HL-60 (cell line): ENCODE measurements at regions not wholly inside any gene's neighbourhood (a gene's known extent, or its start where the extent isn't known, plus 50 kb on each side); places are given as distances from the start of the nearest gene placed in this dataset.

Experiments
- CTCF ChIP-seq: IDR thresholded peaks from one replicate; pipeline ENCODE4 v1.5.1; 2011; ENCODE audit warnings: low read length, control low read depth, inconsistent platforms; ENCODE audit not compliant: insufficient read depth
- POLR2AphosphoS5 ChIP-seq: IDR thresholded peaks from 2 replicates; pipeline ENCODE4 v1.6.1; 2012; ENCODE audit warnings: low read depth

- TF ChIP-seq CTCF: no peak
- TF ChIP-seq POLR2AphosphoS5: no peak
Observed at GRCh38 chr10:1928606-1929005, 191.3 kb upstream of the ADARB2 start.
